DOHH2 (cell line): ENCODE measurements at regions not wholly inside any gene's neighbourhood (a gene's known extent, or its start where the extent isn't known, plus 50 kb on each side); places are given as distances from the start of the nearest gene placed in this dataset.

Experiments
- EZH2phosphoT487 ChIP-seq: fragments of 200-600 bp; sonication (generic); IDR thresholded peaks from 2 replicates; pipeline ENCODE4 v1.6.1; 2017; ENCODE audit warnings: borderline replicate concordance, mild to moderate bottlenecking, antibody characterized with exemption, low read length, moderate library complexity, mixed read lengths
- TF ChIP-seq, protein P1 (sequence below): fragments of 200-600 bp; sonication (generic); IDR thresholded peaks from one replicate; pipeline ENCODE4 v1.5.1; 2014; ENCODE audit warnings: antibody characterized with exemption, mild to moderate bottlenecking, low read depth, low read length; ENCODE audit not compliant: poor library complexity, severe bottlenecking

DNA sequence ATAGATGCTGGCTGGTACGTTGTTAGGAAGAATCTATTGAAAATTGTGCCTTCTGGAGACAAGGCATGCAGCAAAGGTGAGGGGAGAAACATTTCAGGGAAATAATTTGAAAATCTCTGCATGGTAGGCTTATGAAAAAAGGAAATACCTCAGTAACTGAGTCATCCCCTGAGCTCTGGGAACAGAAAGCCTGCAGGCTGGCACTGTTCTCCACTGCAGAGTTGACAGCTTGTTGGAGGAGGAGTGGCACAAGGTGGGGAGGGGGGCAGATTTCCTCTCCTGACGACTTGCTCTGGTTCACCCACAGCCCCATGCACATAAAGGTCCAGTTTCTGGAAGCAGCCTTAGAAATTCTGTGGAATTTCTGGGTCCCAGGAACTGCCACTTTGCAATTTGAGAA lies 179.4 kb downstream of the ABHD5 start:
- TF ChIP-seq, protein P1, sequence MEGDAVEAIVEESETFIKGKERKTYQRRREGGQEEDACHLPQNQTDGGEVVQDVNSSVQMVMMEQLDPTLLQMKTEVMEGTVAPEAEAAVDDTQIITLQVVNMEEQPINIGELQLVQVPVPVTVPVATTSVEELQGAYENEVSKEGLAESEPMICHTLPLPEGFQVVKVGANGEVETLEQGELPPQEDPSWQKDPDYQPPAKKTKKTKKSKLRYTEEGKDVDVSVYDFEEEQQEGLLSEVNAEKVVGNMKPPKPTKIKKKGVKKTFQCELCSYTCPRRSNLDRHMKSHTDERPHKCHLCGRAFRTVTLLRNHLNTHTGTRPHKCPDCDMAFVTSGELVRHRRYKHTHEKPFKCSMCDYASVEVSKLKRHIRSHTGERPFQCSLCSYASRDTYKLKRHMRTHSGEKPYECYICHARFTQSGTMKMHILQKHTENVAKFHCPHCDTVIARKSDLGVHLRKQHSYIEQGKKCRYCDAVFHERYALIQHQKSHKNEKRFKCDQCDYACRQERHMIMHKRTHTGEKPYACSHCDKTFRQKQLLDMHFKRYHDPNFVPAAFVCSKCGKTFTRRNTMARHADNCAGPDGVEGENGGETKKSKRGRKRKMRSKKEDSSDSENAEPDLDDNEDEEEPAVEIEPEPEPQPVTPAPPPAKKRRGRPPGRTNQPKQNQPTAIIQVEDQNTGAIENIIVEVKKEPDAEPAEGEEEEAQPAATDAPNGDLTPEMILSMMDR: no peak
- TF ChIP-seq EZH2phosphoT487: no peak
